ENCODE measurements at regions not wholly inside any gene's neighbourhood (a gene's known extent, or its start where the extent isn't known, plus 50 kb on each side); places are given as distances from the start of the nearest gene placed in this dataset.

DNA sequence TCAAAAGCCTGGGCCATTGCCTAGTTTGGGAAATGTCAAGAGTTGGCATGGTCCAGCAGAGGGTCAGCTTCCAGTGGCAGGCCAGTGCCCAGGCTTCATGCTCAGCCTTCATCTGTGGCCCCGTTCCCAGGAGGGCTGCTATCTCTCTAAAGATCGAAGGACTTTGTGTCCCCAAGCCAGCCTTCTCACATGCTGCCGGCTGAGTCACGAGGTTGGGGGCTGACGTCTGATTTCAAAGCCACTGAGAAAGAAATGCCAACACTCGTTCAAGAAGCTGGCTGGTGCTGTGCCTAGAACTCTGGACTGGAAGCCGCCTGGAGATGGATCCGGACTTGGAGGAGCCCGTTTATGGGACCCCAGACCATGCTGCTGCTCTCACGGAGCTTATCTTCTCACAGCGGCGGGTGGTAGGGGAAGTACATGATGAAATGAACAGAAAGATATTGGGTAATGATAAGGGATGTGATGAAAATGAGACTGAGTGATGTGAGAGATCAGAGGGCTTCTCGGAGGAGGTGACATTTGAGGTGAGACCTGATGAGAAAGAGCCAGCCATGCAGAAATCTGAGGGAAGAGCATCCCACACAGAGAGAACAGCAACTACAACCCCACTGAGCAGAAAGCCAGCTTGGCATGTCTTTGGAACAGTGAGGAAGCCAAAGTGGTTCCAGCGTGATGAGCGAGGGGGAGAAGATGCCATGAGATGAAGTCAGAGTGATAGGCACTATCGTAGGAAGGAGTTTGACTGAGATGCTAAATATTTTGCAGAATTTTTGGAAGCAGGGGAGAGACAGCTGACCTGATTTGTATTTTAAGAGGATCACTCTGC, 54.9 kb upstream of the BOD1 start:
- no peak overlapping the region for H3K27ac ChIP-seq (ENCODE audit: low read depth, low read length)

GRCh38 chr5:173672166-173672565, 55.7 kb upstream of the BOD1 start:
- Histone ChIP-seq H3F3A (ENCODE audit: control insufficient read depth, insufficient read depth) (no peaks in the 10 kb centered on the region), H4K20me1 (ENCODE audit: control insufficient read depth, insufficient read depth, low read depth, low read length) (no peaks in the 10 kb centered on the region), H3K79me2 (ENCODE audit: control insufficient read depth, low read length) (no peaks in the 10 kb centered on the region), H3K4me1 (ENCODE audit: control insufficient read depth, low read length) (peaks cover 23% of the 10 kb centered on the region), H3K27me3 (ENCODE audit: control insufficient read depth, low read length) (no peaks in the 10 kb centered on the region), H3K4me2 (ENCODE audit: low read length) (no peak overlapping the region), H3K4me3 (ENCODE audit: low read length) (no peak overlapping the region), H3K9me3 (ENCODE audit: control insufficient read depth, insufficient read depth, low read length) (peaks cover 10% of the 10 kb centered on the region; the same call in 1 of the 2 replicates), H3K36me3 (ENCODE audit: control insufficient read depth, low read length) (no peaks in the 10 kb centered on the region), H3K27ac (ENCODE audit: low read depth, low read length) (no peak overlapping the region), H3K9me2 (replicated peaks; ENCODE audit: control insufficient read depth, low read length) (no peaks in the 10 kb centered on the region)
- TF ChIP-seq CTCF (IDR thresholded peaks at IDR 0.05; ENCODE audit: low read depth, low read length, poor library complexity, severe bottlenecking) (no peak), EZH2phosphoT487 (IDR thresholded peaks at IDR 0.05; ENCODE audit: borderline replicate concordance, low read length) (no peak)

More for the DNA sequence above, 54.9 kb upstream of the BOD1 start:
- Histone ChIP-seq H3K4me1 (ENCODE audit: control insufficient read depth, low read length) (peaks cover 23% of the 10 kb centered on the region), H3K79me2 (ENCODE audit: control insufficient read depth, low read length) (no peaks in the 10 kb centered on the region), H3K4me2 (ENCODE audit: low read length) (no peak overlapping the region), H3K36me3 (ENCODE audit: control insufficient read depth, low read length) (no peaks in the 10 kb centered on the region), H4K20me1 (ENCODE audit: control insufficient read depth, insufficient read depth, low read depth, low read length) (no peaks in the 10 kb centered on the region), H3K4me3 (ENCODE audit: low read length) (no peak overlapping the region), H3K9me2 (replicated peaks; ENCODE audit: control insufficient read depth, low read length) (no peaks in the 10 kb centered on the region), H3K27me3 (ENCODE audit: control insufficient read depth, low read length) (no peaks in the 10 kb centered on the region), H3F3A (ENCODE audit: control insufficient read depth, insufficient read depth) (no peaks in the 10 kb centered on the region), H3K9me3 (ENCODE audit: control insufficient read depth, insufficient read depth, low read length) (peaks cover 10% of the 10 kb centered on the region; the same call in 1 of the 2 replicates)
- TF ChIP-seq CTCF (IDR thresholded peaks at IDR 0.05; ENCODE audit: low read depth, low read length, poor library complexity, severe bottlenecking) (no peak), EZH2phosphoT487 (IDR thresholded peaks at IDR 0.05; ENCODE audit: borderline replicate concordance, low read length) (no peak)

DNA sequence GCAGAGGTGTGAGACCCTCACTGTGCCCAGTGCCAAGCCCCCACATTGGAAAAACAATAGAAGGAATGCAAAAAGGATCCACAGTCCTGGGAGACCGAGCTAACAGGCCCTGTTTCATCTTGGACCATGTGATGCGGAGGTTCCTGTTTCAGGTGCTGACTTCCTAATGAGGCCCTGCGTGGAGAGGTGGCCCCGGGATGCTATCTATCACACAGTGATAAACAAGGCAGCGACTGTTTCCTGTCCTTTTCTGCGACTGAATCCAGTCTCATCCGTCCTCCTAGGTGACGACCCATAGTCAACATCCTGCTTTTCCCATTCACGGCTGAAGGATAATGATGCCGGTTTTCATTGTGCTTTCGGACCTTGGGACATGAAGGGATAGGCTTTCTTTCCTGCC, 56.4 kb upstream of the BOD1 start:
- Histone ChIP-seq H3F3A (ENCODE audit: control insufficient read depth, insufficient read depth) (no peaks in the 10 kb centered on the region), H3K27me3 (ENCODE audit: control insufficient read depth, low read length) (no peaks in the 10 kb centered on the region), H4K20me1 (ENCODE audit: control insufficient read depth, insufficient read depth, low read depth, low read length) (no peaks in the 10 kb centered on the region), H3K79me2 (ENCODE audit: control insufficient read depth, low read length) (no peaks in the 10 kb centered on the region), H3K4me3 (ENCODE audit: low read length) (no peak overlapping the region), H3K4me1 (ENCODE audit: control insufficient read depth, low read length) (peaks cover 24% of the 10 kb centered on the region), H3K4me2 (ENCODE audit: low read length) (no peak overlapping the region), H3K36me3 (ENCODE audit: control insufficient read depth, low read length) (no peaks in the 10 kb centered on the region), H3K9me3 (ENCODE audit: control insufficient read depth, insufficient read depth, low read length) (peaks cover 10% of the 10 kb centered on the region; the same call in 1 of the 2 replicates), H3K27ac (ENCODE audit: low read depth, low read length) (no peak overlapping the region), H3K9me2 (replicated peaks; ENCODE audit: control insufficient read depth, low read length) (no peaks in the 10 kb centered on the region)
- TF ChIP-seq EZH2phosphoT487 (IDR thresholded peaks at IDR 0.05; ENCODE audit: borderline replicate concordance, low read length) (no peak), CTCF (IDR thresholded peaks at IDR 0.05; ENCODE audit: low read depth, low read length, poor library complexity, severe bottlenecking) (no peak)
